ENCODE measurements at regions not wholly inside any gene's neighbourhood (a gene's known extent, or its start where the extent isn't known, plus 50 kb on each side); places are given as distances from the start of the nearest gene placed in this dataset.
"Not testable (repeated sequence)": the region's sequence is repeated elsewhere in the genome, so short reads cannot be mapped to it uniquely, and the experiment has no call there.

DNA sequence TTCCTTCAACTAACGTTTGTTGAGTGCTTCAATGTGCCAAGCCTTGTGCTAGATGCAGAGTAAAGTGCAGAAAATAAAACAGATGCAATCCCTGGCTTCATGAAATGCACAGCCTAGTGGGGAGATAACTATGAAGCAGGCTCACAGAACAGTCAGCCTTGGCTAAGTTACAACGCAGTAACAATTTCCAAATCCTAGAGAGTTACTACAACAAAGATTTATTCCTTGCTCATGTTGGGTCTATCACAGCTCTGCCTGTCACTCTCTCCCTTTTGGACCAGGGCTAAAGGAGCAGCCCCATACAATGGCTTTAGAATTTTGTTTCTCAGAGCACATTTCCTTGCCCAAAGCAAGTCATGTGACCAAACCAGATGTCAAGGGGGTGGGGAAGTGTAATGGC lies 359.8 kb downstream of the ZNF326 start:
- Histone ChIP-seq H3K4me3 (no peak overlapping the region), H3K27me3 (no peaks in the 10 kb centered on the region), H3K4me1 (replicated peaks in 1 of 2) (no peaks in the 10 kb centered on the region), H3K36me3 (replicated peaks in 1 of 2) (no peaks in the 10 kb centered on the region), H3K27ac (no peak overlapping the region), H3K9me3 (replicated peaks in 1 of 3) (no peaks in the 10 kb centered on the region)
- intact Hi-C loops (cut with DNase I) = no loop called here
- no peak for DNase-seq
- 62 to 73% (median 68%) methylated on average over 2 of the region's 2 CpGs for WGBS, 4 donors
- TF ChIP-seq POLR2A (IDR thresholded peaks at IDR 0.05) = no peak
- TF ChIP-seq, protein P1, sequence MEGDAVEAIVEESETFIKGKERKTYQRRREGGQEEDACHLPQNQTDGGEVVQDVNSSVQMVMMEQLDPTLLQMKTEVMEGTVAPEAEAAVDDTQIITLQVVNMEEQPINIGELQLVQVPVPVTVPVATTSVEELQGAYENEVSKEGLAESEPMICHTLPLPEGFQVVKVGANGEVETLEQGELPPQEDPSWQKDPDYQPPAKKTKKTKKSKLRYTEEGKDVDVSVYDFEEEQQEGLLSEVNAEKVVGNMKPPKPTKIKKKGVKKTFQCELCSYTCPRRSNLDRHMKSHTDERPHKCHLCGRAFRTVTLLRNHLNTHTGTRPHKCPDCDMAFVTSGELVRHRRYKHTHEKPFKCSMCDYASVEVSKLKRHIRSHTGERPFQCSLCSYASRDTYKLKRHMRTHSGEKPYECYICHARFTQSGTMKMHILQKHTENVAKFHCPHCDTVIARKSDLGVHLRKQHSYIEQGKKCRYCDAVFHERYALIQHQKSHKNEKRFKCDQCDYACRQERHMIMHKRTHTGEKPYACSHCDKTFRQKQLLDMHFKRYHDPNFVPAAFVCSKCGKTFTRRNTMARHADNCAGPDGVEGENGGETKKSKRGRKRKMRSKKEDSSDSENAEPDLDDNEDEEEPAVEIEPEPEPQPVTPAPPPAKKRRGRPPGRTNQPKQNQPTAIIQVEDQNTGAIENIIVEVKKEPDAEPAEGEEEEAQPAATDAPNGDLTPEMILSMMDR (IDR thresholded peaks at IDR 0.05) = no peak

DNA sequence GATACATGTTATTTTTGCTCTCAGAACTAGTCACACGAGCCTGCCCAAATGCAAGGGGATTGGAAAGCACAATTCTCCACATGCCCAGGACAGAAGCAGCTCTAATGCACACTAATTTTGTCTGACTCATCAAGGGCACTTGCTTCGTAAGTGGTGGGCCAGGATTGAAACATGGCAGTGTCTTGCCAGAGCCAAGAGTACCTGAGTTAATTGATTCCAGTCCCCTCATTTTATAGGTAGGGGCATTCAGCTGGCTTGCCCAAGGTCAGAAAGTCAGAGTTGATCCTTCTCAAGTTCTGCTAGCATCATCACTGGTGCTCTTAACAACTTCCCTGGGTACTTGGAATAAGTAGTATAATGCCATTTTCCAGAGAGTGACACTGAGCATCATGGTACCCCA lies 356.1 kb downstream of the ZNF326 start:
- H3K27ac ChIP-seq = no peak overlapping the region
- intact Hi-C loops (cut with DNase I) = no loop called here
- no peaks in the 10 kb centered on the region for H3K9me3 ChIP-seq (replicated peaks in 1 of 3)
- no peaks in the 10 kb centered on the region for H3K27me3 ChIP-seq
- H3K4me1 ChIP-seq (replicated peaks in 1 of 2) = no peaks in the 10 kb centered on the region
- WGBS, 4 donors = 21 to 57% (median 35%) methylated on average over 1 to 2 of the region's 2 CpGs
- H3K36me3 ChIP-seq (replicated peaks in 1 of 2) = no peaks in the 10 kb centered on the region
- no peak overlapping the region for H3K4me3 ChIP-seq
- DNase-seq = no peak
- TF ChIP-seq, protein P1 (IDR thresholded peaks at IDR 0.05) = no peak
- no peak for TF ChIP-seq POLR2A (IDR thresholded peaks at IDR 0.05)

DNA sequence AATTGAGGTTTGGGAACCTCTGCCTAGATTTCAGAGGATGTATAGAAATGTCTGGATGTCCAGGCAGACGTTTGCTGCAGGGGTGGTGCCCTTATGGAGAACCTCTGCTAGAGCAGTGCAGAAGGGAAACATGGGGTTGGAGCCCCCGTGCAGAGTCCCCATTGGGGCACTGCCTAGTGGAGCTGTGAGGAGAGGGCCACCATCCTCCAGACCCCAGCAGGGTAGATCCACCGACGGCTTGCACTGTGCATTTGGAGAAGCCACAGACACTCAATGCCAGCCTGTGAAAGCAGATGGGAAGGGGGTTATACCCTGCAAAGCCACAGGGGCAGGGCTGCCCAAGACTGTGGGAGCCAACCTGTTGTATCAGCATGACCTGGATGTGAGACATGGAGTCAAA lies 354.6 kb downstream of the ZNF326 start:
- no peak for TF ChIP-seq POLR2A (IDR thresholded peaks at IDR 0.05)
- TF ChIP-seq, protein P1 (IDR thresholded peaks at IDR 0.05) = no peak
- Histone ChIP-seq H3K36me3 (replicated peaks in 1 of 2) (no peaks in the 10 kb centered on the region), H3K27me3 (no peaks in the 10 kb centered on the region), H3K4me3 (no peak overlapping the region), H3K27ac (no peak overlapping the region), H3K9me3 (replicated peaks in 1 of 3) (no peaks in the 10 kb centered on the region), H3K4me1 (replicated peaks in 1 of 2) (no peaks in the 10 kb centered on the region)
- intact Hi-C loops (cut with DNase I) = no loop called here
- WGBS, 4 donors = 66 to 93% (median 80%) methylated on average over 3 to 4 of the region's 4 CpGs
- DNase-seq = no peak

DNA sequence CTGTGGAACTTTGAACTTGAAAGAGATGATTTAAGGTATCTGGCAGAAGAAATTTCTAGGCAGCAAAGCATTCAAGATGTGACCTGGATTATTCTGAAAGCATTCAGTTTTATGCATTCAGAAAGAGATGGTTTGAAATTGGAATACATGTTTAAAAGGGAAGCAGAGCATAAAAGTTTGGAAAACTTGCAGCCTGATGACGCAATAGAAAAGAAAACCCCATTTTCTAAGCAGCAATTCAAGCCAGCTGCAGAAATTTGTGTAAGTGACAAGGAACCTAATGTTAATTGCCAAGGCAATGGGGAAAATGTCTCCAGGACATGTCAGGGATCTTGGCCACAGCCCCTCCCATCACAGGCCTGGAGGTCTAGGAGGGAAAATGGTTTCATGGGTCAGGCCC lies 354.0 kb downstream of the ZNF326 start:
- DNase-seq = no peak
- intact Hi-C loops (cut with DNase I) = no loop called here
- no peak overlapping the region for H3K27ac ChIP-seq
- no peaks in the 10 kb centered on the region for H3K9me3 ChIP-seq (replicated peaks in 1 of 3)
- no peaks in the 10 kb centered on the region for H3K27me3 ChIP-seq
- H3K4me3 ChIP-seq = no peak overlapping the region
- H3K36me3 ChIP-seq (replicated peaks in 1 of 2) = no peaks in the 10 kb centered on the region
- TF ChIP-seq, protein P1 (IDR thresholded peaks at IDR 0.05) = no peak
- TF ChIP-seq POLR2A (IDR thresholded peaks at IDR 0.05) = no peak
- WGBS, 4 donors = 80 to 94% (median 91%) methylated on average over 1 of the region's 1 CpG
- no peaks in the 10 kb centered on the region for H3K4me1 ChIP-seq (replicated peaks in 1 of 2)

DNA sequence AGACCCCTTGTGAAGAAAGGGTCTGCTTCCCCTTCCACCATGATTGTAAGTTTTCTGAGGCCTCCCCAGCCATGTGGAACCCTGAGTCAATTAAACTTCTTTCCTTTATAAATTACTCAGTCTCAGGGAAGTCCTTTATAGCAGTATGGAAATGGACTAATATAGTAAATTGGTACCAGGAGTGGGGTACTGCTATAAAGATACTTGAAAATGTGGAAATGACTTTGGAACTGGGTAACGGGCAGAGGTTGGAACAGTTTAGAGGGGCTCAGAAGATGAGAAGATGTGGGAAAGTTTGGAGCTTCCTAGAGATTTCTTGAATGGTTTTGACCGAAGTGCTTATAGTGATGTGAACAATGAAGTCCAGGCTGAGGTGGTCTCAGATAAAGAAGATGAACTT lies 353.5 kb downstream of the ZNF326 start:
- H3K4me1 ChIP-seq (replicated peaks in 1 of 2); DNase-seq; H3K27me3 ChIP-seq; H3K4me3 ChIP-seq; H3K36me3 ChIP-seq (replicated peaks in 1 of 2); H3K27ac ChIP-seq; H3K9me3 ChIP-seq (replicated peaks in 1 of 3); intact Hi-C loops (cut with DNase I): not testable (repeated sequence)
- WGBS, 4 donors = 84 to 94% (median 91%) methylated on average over 2 of the region's 2 CpGs

Measured in adrenal gland (tissue), 9 donors.